ENCODE measurements at regions not wholly inside any gene's neighbourhood (a gene's known extent, or its start where the extent isn't known, plus 50 kb on each side); places are given as distances from the start of the nearest gene placed in this dataset.

DNA sequence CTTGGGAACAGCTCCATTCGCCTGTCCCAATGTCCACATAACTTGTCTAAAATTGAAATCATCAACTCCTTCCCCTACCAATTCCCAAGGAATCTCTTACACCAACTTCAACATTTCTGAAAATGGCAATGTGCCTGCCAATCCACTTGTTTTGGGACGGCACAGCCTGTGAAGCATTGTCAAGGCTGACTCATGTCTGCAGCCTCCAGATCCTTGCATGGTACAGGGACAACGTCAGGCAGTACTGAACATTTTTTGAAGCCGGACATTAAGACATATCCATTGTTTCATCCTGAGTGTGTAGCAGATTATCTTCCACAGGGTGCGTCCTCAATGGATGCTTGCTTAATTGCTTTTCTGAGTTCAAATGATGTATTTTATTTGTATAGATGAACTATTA lies 794.1 kb downstream of the BCL11B start:
- BruUV-seq (replicated peaks): no TSS peak
- Mint-ChIP-seq H3K4me1 (ENCODE audit: low read depth, unreplicated experiment) (no peaks in the 10 kb centered on the region), H3K36me3 (ENCODE audit: insufficient read depth, unreplicated experiment) (no peaks in the 10 kb centered on the region), H3K9me3 (ENCODE audit: unreplicated experiment) (no peaks in the 10 kb centered on the region), H3K4me3 (ENCODE audit: unreplicated experiment) (no peak overlapping the region), H3K27me3 (ENCODE audit: insufficient read depth, unreplicated experiment) (peaks cover 2% of the 10 kb centered on the region), H3K27ac (ENCODE audit: unreplicated experiment) (no peak overlapping the region)
- ChIA-PET CTCF (no interaction called here), POLR2A (no interaction called here)
- TF ChIP-seq, protein P1, sequence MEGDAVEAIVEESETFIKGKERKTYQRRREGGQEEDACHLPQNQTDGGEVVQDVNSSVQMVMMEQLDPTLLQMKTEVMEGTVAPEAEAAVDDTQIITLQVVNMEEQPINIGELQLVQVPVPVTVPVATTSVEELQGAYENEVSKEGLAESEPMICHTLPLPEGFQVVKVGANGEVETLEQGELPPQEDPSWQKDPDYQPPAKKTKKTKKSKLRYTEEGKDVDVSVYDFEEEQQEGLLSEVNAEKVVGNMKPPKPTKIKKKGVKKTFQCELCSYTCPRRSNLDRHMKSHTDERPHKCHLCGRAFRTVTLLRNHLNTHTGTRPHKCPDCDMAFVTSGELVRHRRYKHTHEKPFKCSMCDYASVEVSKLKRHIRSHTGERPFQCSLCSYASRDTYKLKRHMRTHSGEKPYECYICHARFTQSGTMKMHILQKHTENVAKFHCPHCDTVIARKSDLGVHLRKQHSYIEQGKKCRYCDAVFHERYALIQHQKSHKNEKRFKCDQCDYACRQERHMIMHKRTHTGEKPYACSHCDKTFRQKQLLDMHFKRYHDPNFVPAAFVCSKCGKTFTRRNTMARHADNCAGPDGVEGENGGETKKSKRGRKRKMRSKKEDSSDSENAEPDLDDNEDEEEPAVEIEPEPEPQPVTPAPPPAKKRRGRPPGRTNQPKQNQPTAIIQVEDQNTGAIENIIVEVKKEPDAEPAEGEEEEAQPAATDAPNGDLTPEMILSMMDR (IDR thresholded peaks at IDR 0.05; ENCODE audit: insufficient read depth in 1 of 2, low read depth in 1 of 2, low read length in 1 of 2, severe bottlenecking in 1 of 2, unreplicated experiment in 1 of 2): no peak
- Histone ChIP-seq H3K9me3 (no peaks in the 10 kb centered on the region), H3K27me3 (replicated peaks; ENCODE audit: control insufficient read depth, insufficient read depth, low read length) (no peaks in the 10 kb centered on the region), H3K4me3 (ENCODE audit: low read depth, low read length) (no peak overlapping the region), H3K4me1 (no peaks in the 10 kb centered on the region), H3K36me3 (ENCODE audit: control insufficient read depth, insufficient read depth, low read length) (no peaks in the 10 kb centered on the region)
- no peak for DNase-seq
- intact Hi-C loops (cut with micrococcal nuclease; ENCODE audit: unreplicated experiment): no loop called here

DNA sequence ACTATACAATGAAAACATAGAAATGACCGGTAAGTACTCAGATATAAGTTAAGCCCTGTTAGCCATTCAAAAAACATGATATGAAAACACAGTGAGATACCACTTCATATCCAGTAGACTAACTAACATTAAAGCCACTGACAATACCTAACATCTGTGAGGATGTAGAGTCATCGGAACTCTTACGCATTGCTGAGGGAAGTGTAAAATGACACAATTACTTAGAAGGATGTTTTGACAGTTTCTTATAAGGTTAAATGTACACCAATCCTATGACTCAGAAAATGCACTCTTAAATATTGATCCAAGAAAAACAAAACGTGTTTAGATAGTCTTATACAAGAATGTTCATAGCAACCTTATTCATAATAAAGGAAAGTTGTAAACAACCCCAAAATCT lies 782.9 kb downstream of the BCL11B start:
- no peaks in the 10 kb centered on the region for H3K36me3 Mint-ChIP-seq (ENCODE audit: insufficient read depth, unreplicated experiment)
- CTCF ChIA-PET: no interaction called here
- H3K4me3 ChIP-seq (ENCODE audit: low read depth, low read length): no peak overlapping the region
- H3K4me1 Mint-ChIP-seq (ENCODE audit: low read depth, unreplicated experiment): no peaks in the 10 kb centered on the region
- H3K27ac Mint-ChIP-seq (ENCODE audit: unreplicated experiment): no peak overlapping the region
- H3K9me3 ChIP-seq: no peaks in the 10 kb centered on the region
- H3K27me3 Mint-ChIP-seq (ENCODE audit: insufficient read depth, unreplicated experiment): peaks cover 4% of the 10 kb centered on the region
- no peaks in the 10 kb centered on the region for H3K27me3 ChIP-seq (replicated peaks; ENCODE audit: control insufficient read depth, insufficient read depth, low read length)
- H3K36me3 ChIP-seq (ENCODE audit: control insufficient read depth, insufficient read depth, low read length): no peaks in the 10 kb centered on the region
- no peaks in the 10 kb centered on the region for H3K9me3 Mint-ChIP-seq (ENCODE audit: unreplicated experiment)
- no peak for DNase-seq
- intact Hi-C loops (cut with micrococcal nuclease; ENCODE audit: unreplicated experiment): no loop called here
- no TSS peak for BruUV-seq (replicated peaks)
- TF ChIP-seq, protein P1 (IDR thresholded peaks at IDR 0.05; ENCODE audit: insufficient read depth in 1 of 2, low read depth in 1 of 2, low read length in 1 of 2, severe bottlenecking in 1 of 2, unreplicated experiment in 1 of 2): no peak
- POLR2A ChIA-PET: no interaction called here
- no peak overlapping the region for H3K4me3 Mint-ChIP-seq (ENCODE audit: unreplicated experiment)
- H3K4me1 ChIP-seq: no peaks in the 10 kb centered on the region

DNA sequence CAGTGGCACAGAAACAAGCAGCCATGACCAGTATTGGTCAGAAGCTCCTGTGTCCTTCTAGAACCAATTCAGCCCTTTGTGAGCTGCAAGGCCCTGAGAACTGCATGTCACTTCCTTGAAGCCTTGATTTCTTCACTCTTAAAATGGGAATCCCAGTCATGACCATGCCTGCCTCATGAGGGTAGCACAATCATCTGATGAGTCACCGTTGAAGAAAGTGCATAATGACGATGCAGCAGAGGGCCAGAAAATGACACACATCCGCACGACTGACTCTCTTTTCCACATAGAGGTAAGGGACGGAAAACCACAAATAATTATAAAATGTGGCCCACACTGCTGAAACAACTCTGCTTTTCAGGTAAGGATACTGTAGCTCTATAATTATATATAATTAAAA lies 777.4 kb downstream of the BCL11B start:
- no peaks in the 10 kb centered on the region for H3K36me3 ChIP-seq (ENCODE audit: control insufficient read depth, insufficient read depth, low read length)
- POLR2A ChIA-PET: no interaction called here
- no peak overlapping the region for H3K4me3 ChIP-seq (ENCODE audit: low read depth, low read length)
- TF ChIP-seq, protein P1 (IDR thresholded peaks at IDR 0.05; ENCODE audit: insufficient read depth in 1 of 2, low read depth in 1 of 2, low read length in 1 of 2, severe bottlenecking in 1 of 2, unreplicated experiment in 1 of 2): no peak
- H3K4me3 Mint-ChIP-seq (ENCODE audit: unreplicated experiment): no peak overlapping the region
- no peaks in the 10 kb centered on the region for H3K9me3 Mint-ChIP-seq (ENCODE audit: unreplicated experiment)
- DNase-seq: no peak
- no TSS peak for BruUV-seq (replicated peaks)
- no peaks in the 10 kb centered on the region for H3K36me3 Mint-ChIP-seq (ENCODE audit: insufficient read depth, unreplicated experiment)
- H3K4me1 ChIP-seq: no peaks in the 10 kb centered on the region
- CTCF ChIA-PET: no interaction called here
- H3K9me3 ChIP-seq: no peaks in the 10 kb centered on the region
- intact Hi-C loops (cut with micrococcal nuclease; ENCODE audit: unreplicated experiment): no loop called here
- no peaks in the 10 kb centered on the region for H3K4me1 Mint-ChIP-seq (ENCODE audit: low read depth, unreplicated experiment)
- H3K27me3 ChIP-seq (replicated peaks; ENCODE audit: control insufficient read depth, insufficient read depth, low read length): no peaks in the 10 kb centered on the region
- H3K27ac Mint-ChIP-seq (ENCODE audit: unreplicated experiment): no peak overlapping the region
- H3K27me3 Mint-ChIP-seq (ENCODE audit: insufficient read depth, unreplicated experiment): peaks cover 3% of the 10 kb centered on the region

Data from Caco-2 (cell line).